GM10266 (cell line): ENCODE measurements at regions not wholly inside any gene's neighbourhood (a gene's known extent, or its start where the extent isn't known, plus 50 kb on each side); places are given as distances from the start of the nearest gene placed in this dataset.

Source experiments
- DNase-seq: peaks from one replicate; pipeline ENCODE4 v3.0.0; 2012; ENCODE audit errors: extremely low spot score
- CTCF ChIP-seq: IDR thresholded peaks from 2 replicates; pipeline ENCODE4 v1.5.1; 2012; ENCODE audit warnings: mild to moderate bottlenecking, low read depth; ENCODE audit not compliant: control insufficient read depth, insufficient read depth; ENCODE audit errors: missing control alignments

- no peak for TF ChIP-seq CTCF
- DNase-seq: no peak
These were observed 161.1 kb upstream of the EOMES start for GRCh38 chr3:27883266-27883665.

DNA sequence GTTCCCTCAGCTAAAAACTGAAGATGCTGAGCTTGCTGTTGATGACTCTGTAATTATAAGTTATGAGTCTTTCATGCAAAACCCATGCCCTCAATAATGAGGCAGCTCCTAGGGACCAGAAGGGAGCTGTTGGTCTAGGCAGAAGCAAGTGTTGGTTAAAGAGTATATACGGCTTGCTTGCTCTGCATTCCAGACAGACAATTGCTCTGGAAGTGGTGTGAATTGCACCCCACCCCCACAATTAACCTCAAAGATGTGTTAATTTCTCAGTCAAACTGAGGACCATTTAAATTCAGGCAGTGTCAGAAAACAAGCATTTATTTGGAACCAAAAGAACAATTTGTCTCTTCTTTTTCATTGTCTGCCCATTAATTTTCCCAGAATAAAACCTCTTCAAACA lies 163.5 kb upstream of the EOMES start:
- TF ChIP-seq CTCF: no peak

DNA sequence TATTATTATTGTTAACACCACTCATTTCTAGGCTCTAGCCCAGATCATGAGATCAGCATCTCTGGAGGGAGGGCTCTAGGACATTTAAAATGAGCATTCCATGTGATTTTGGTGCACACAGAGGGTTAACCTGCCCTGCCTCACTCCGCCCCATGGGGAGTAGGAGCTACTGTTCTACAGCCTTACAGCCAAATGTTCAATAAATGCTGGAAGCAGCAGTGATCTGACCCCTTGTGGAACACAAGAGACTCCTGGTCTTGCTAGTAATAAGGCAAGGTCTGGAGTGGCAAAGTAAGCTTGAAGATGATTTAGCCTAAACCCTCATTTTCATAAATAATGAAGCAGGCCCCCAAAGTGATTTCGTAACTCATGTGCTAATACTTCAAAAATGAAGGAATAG lies 166.4 kb upstream of the EOMES start:
- no peak for TF ChIP-seq CTCF
- no peak for DNase-seq

More for the DNA sequence above, 163.5 kb upstream of the EOMES start:
- DNase-seq: no peak

- no peak for DNase-seq
- TF ChIP-seq CTCF: no peak
These were observed 167.6 kb upstream of the EOMES start for GRCh38 chr3:27889745-27890144.

DNA sequence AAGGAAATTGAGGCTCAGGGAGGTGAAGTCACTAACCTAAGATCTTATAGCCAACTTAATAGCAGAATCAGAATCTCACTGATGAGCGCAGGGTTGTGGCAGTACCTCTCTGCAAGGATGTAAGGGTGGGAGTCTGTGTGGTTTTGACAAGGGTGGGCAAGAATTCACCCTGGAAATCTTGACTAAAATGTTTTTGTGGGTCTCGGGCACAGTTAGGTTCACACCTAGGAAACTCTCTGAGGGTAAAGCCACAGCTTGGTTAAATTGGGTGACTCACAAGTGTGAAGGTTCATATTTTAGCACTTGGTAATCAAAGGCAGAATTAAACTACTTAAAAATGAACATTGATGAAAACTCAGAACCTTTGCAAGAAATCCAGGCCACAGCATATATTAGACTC lies 178.2 kb upstream of the EOMES start:
- no peak for DNase-seq
- TF ChIP-seq CTCF: no peak

GRCh38 chr3:27903446-27903845 lies 181.3 kb upstream of the EOMES start:
- no peak for TF ChIP-seq CTCF
- no peak for DNase-seq

GRCh38 chr3:27905625-27906024 lies 183.5 kb upstream of the EOMES start:
- no peak for TF ChIP-seq CTCF
- no peak for DNase-seq
